MM.1S (cell line): ENCODE measurements at regions not wholly inside any gene's neighbourhood (a gene's known extent, or its start where the extent isn't known, plus 50 kb on each side); places are given as distances from the start of the nearest gene placed in this dataset.

Source experiments
- CTCF ChIP-seq: fragments of 300-600 bp; sonication (generic); IDR thresholded peaks from 2 replicates; pipeline ENCODE4 v1.5.1; 2016; ENCODE audit warnings: antibody characterized with exemption, low read length, mixed read lengths
- EZH2 ChIP-seq: fragments of 300-600 bp; sonication (generic); optimal IDR thresholded peaks from 2 replicates; pipeline ENCODE3; 2017; ENCODE audit warnings: low read depth, mild to moderate bottlenecking, antibody characterized with exemption, low read length, mixed read lengths
- EZH2phosphoT487 ChIP-seq: fragments of 300-600 bp; sonication (generic); IDR thresholded peaks from 2 replicates; pipeline ENCODE4 v1.6.1; 2018; ENCODE audit warnings: antibody characterized with exemption, low read length

- no peak for TF ChIP-seq CTCF
- no peak for TF ChIP-seq EZH2
- no peak for TF ChIP-seq EZH2phosphoT487
Measured at GRCh38 chr18:73839441-73839840, 308.2 kb downstream of the FBXO15 start.
